Activated T-cell treated with anti-CD3 and anti-CD28 coated beads, Interleukin-2, amount 50 U/mL, for 4 hours (primary cell): ENCODE measurements at regions not wholly inside any gene's neighbourhood (a gene's known extent, or its start where the extent isn't known, plus 50 kb on each side); places are given as distances from the start of the nearest gene placed in this dataset.
"Not testable (repeated sequence)": the region's sequence is repeated elsewhere in the genome, so short reads cannot be mapped to it uniquely, and the experiment has no call there.

Experiments
- ATAC-seq, 2 donors: fragments of 200-7000 bp; cut with Tn5 transposase; one replicate each; pipeline ENCODE4 v1.10.0; 2021
- DNase-seq: peaks from one replicate; pipeline ENCODE4 v3.0.0-alpha.2; 2020
- H3K27me3 Mint-ChIP-seq: one replicate; pipeline ENCODE4 v1.8.0; 2021; ENCODE audit warnings: low read depth, mixed read lengths
- H3K36me3 Mint-ChIP-seq: one replicate; pipeline ENCODE4 v1.8.0; 2022; ENCODE audit warnings: mixed read lengths; ENCODE audit not compliant: insufficient read depth
- H3K4me1 Mint-ChIP-seq: one replicate; pipeline ENCODE4 v1.8.0; 2021; ENCODE audit warnings: low read depth, mixed read lengths
- H3K4me3 Mint-ChIP-seq: one replicate; pipeline ENCODE4 v1.8.0; 2021; ENCODE audit warnings: mild to moderate bottlenecking, moderate library complexity, mixed read lengths
- H3K9me3 Mint-ChIP-seq: one replicate; pipeline ENCODE4 v1.8.0; 2021; ENCODE audit warnings: mixed read lengths

DNA sequence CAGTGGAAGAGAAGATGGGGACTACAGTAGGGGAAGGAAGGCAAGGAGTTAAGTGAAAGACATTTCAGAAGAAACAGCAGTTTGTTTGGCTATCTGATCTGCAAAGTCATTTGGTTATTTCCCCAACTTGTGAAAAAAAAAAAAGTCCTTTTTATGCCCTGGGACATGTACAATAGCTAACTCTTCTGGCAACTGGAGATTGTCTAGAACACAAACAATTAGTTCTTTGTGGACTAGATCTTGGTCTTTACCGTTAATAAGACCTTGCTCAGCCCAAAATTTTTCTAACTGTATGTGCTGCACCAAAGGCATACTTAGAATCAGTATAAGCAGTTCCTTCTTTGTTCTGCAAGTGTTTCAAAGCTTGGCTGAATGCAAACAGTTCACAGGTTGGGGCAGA lies 103.5 kb upstream of the NECTIN3 start:
- Mint-ChIP-seq H3K36me3 (no peaks in the 10 kb centered on the region), H3K27me3 (peaks cover 1% of the 10 kb centered on the region), H3K9me3 (peaks cover 25% of the 10 kb centered on the region), H3K4me3 (no peak overlapping the region), H3K4me1 (no peaks in the 10 kb centered on the region)
- no peak for DNase-seq
- no peak for ATAC-seq

DNA sequence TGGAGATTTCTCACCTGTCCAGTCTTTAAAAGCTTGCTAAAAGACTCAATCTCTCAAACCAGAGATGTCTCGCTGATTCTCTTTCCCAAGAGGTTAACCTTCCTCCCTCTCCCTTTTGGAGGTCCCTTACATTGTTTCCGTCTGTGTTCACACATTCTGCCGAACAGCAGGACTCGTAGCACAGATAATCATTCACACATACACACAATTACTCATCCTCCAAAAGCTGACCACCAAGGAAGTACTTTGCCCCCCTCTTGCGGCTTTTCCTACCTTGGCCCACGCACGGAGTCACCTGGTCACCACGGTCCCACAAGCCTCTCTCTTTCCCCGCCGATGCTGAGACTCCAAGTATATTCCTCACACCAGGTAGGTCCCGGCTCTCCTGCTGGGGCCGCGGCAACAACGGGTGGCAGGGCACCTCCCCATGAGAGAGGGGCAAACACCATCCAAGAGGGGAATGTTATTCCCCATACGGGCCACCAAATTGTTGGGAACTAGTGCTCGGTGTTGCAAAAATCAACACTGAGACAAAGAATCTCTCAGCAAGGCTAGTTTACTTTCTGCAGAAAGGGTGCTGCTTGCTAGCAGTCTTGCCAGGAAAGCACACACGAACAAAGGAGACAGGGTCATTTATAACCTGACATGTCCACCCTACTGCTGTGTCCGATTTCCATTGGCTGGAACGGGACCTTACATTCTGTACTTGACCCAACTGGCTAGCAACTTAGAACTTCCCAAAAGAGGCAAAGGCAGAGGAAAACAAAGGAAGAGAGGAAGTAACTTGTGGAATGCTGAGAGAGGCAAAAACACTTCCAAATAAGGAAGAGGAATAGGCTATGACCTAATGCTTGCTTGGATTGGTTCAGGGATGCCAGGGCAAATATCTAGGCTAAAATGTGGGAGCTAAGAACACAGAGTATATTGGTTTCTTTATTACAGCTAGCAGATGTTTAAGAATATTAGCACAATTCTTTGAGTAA lies 102.1 kb upstream of the NECTIN3 start:
- Mint-ChIP-seq H3K4me1 (no peaks in the 10 kb centered on the region), H3K4me3 (no peak overlapping the region), H3K36me3 (no peaks in the 10 kb centered on the region), H3K27me3 (peaks cover 1% of the 10 kb centered on the region), H3K9me3 (peaks cover 18% of the 10 kb centered on the region)
- DNase-seq (no peak), ATAC-seq (no peak)

DNA sequence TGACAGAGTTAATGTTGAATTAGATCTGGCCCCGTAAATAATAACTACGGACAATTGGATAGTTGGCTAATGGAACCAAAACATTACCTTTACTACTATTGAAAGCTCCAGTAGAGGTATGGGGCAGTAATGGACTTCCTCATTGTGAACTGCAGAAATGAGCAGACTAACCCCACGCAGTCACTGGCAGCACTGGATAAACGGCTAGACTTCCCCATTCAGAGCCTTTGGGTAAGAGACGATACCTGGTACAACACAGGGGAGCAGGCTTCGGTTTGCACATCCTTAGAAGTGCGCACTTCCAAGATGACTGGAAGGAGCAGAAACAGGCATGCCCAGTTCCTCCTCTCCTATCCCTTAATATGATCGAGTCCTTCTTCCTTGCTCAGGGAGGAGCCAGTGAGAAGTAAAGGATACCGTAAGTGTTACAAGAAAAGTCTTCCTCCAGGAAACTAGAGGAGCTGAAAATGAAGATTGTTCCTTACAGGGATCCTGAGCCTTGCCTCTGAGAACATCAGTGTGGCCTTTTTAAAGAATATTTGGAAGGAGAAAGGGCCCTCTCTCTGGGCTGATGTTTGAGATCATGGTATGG lies 100.5 kb upstream of the NECTIN3 start:
- ATAC-seq (no peak), DNase-seq (no peak)
- Mint-ChIP-seq H3K4me3 (no peak overlapping the region), H3K4me1 (no peaks in the 10 kb centered on the region), H3K36me3 (no peaks in the 10 kb centered on the region), H3K9me3 (peaks cover 8% of the 10 kb centered on the region), H3K27me3 (peaks cover 4% of the 10 kb centered on the region)

DNA sequence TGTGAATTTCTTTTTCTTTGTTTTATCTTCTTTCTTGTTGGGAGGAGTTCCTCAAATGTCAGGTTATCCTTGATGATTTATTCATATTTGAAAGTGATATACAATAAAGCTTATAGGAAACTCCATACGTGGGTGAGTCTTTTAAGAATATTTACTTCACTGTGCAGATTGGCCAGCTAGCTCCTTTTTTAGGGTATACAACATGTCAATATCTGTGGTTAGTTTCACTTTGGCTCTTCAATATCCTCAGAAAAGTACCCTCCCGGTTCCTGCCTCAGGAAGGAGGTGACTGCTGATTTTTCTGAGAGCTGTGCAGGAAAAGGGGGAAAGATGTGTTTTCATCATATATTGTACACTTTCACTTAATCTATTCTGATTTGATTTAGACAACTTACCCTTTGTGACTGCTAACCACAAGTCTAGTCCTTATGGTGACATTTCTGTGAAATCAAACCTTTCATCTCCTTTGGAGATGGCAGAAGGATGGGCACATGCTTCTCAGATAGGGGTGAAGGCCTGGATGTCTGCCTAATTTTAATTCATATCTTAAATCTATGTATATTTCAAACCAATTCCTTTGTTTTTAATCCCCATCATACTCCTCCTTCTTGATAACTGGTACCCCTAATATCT lies 98.2 kb upstream of the NECTIN3 start:
- DNase-seq (no peak), ATAC-seq (no peak)
- Mint-ChIP-seq H3K4me3 (no peak overlapping the region), H3K36me3 (no peaks in the 10 kb centered on the region), H3K9me3 (peaks cover 8% of the 10 kb centered on the region), H3K4me1 (no peaks in the 10 kb centered on the region), H3K27me3 (peaks cover 4% of the 10 kb centered on the region)

DNA sequence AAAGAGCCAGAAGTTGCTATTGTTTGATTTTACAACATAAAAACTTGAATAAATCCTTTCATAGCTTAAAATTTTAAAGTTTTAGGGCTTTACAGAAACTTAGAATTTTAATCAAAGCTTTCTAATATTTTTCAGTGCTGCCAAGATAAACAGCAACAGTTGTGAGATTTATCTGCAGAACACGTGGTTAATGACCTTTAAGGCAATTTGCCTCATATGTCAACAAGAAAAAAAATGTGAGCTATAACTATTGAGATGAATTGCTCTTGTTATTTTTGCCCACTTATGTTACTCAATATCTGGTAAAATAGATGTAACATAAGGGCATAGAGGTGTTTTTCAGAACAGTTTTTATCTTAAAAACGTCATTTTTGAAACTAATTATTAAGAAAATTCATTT lies 96.7 kb upstream of the NECTIN3 start:
- Mint-ChIP-seq H3K27me3 (peaks cover 4% of the 10 kb centered on the region), H3K36me3 (no peaks in the 10 kb centered on the region), H3K9me3 (no peaks in the 10 kb centered on the region), H3K4me1 (no peaks in the 10 kb centered on the region), H3K4me3 (no peak overlapping the region)
- ATAC-seq (no peak), DNase-seq (no peak)

DNA sequence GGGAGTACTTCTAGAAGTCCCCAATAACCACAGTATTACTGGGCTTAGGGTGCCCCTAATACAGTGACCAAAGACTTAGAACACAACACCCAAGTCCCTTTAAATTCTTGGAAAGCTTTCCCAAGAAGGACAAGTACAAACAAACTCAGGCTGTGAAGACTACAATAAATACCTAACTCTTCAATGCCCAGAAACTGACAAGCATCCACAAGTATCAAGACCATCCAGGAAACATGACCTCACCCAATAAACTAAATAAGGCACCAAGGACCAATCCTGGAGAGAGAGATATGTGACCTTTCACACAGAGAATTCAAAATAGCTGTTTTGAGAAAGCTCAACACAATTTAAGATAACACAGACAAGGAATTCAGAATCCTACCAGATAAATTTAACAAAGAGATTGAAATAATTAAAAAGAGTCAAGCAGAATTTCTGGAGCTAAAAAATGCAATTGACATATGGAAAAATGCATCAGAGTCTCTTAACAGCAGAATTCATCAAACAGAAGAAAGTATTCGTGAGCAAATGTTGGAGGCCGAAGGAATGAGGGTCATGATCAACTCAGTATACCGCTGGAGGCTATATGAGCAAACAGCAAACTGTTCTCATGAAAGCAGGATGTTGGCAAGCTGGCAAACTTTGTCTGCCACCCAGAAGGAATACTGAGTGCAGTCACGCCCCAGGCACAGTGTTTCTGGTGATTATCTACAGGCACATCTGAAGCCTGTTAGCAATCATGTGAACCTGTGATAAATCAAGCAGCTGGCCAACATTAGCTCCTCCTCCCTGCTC lies 87.0 kb upstream of the NECTIN3 start:
- DNase-seq = no peak
- Mint-ChIP-seq H3K4me3 (no peak overlapping the region), H3K9me3 (peaks cover 12% of the 10 kb centered on the region), H3K4me1 (no peaks in the 10 kb centered on the region), H3K36me3 (no peaks in the 10 kb centered on the region), H3K27me3 (peaks cover 3% of the 10 kb centered on the region)
- no peak for ATAC-seq

DNA sequence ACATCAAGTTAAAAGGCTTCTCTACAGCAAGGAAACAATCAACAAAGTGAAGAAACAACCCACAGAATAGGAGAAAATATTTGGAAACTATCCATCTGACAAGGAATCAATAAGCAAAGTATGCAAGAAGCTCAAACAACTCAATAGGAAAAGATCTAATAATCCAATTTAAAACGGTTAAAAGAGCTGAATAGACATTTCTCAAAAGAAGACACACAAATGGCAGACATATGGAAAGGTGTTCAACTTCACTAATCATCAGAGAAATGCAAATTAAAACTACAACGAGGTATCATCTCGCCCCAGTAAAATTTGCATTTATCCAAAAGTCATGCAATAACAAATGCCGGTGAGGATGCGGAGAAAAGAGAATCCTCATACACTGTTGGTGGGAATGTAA lies 82.2 kb upstream of the NECTIN3 start:
- DNase-seq (no peak), ATAC-seq (no peak)
- H3K9me3 Mint-ChIP-seq = peaks cover 12% of the 10 kb centered on the region
- H3K4me1 Mint-ChIP-seq = no peaks in the 10 kb centered on the region
- H3K27me3 Mint-ChIP-seq = no peaks in the 10 kb centered on the region
- no peak overlapping the region for H3K4me3 Mint-ChIP-seq
- H3K36me3 Mint-ChIP-seq = no peaks in the 10 kb centered on the region

DNA sequence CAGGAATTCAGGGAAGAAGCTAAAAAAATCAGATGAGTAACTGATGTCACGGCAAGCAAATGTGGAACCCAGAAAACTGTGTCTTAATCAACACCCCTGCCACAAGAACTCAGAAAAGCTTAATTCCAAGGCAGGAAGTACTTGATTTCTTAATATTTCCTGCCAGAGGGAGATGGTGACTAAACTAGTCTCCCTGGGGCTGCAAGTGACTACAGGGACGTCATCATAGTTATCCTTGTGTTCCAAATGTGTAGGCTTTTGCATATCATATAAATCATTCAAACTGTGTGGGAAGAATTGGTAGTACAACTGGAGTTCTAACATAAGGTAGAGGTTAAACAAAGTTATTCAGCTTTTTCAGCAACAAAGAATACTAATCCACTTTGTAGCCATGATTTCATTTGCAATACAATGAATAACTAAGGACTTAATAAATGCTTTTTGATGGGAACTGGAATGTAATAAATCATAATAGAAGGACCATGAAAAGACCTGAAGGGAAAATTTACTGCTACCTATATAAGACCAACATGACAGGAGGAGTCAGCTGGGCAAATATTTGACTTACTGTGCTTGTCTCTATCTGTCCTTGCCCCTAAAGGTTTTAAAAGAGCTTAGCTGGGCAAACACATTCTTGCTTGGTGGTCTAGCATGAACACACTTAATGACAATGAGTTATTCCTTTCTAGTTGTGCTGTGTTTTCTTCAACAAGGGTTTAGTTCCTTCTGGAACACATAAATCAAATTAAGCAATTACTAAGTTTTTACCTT lies 76.0 kb upstream of the NECTIN3 start:
- ATAC-seq (no peak), DNase-seq (no peak)
- H3K4me1 Mint-ChIP-seq = no peaks in the 10 kb centered on the region
- peaks cover 2% of the 10 kb centered on the region for H3K27me3 Mint-ChIP-seq
- H3K9me3 Mint-ChIP-seq = no peaks in the 10 kb centered on the region
- H3K36me3 Mint-ChIP-seq = no peaks in the 10 kb centered on the region
- no peak overlapping the region for H3K4me3 Mint-ChIP-seq

DNA sequence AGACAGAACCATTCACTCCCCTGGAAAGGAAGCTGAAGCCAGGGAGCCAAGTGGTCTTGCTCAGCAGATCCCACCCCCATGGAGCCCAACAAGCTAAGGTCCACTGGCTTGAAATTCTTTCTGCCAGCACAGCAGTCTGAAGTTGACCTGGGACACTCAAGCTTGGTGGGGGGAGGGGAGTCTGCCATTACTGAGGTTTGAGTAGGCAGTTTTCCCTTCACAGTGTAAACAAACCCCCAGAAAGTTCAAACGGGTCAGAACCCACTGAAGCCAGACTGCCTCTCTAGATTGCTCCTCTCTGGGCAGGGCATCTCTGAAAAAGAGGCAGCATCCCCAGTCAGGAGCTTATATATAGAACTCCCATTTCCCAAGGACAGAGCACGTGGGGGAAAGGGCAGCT lies 72.8 kb upstream of the NECTIN3 start:
- H3K27me3 Mint-ChIP-seq = not testable (repeated sequence)

DNA sequence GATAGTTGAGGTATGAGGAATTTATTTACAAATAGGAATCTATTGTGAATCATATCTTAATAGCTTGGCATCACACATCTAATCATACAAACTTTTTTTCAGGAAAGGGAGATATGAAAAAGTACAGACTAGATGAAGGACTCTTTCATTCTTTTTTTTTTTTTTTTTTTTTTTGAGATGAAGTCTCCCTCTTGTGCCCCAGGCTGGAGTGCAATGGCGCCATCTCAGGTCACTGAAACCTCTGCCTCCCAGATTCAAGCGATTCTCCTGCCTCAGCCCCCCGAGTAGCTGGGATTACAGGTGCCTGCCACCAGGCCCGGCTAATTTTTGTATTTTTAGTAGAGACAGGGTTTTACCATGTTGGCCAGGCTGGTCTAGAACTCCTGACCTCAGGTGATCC lies 65.1 kb upstream of the NECTIN3 start:
- DNase-seq, H3K27me3 Mint-ChIP-seq, ATAC-seq, H3K9me3 Mint-ChIP-seq, H3K36me3 Mint-ChIP-seq, H3K4me3 Mint-ChIP-seq, H3K4me1 Mint-ChIP-seq: not testable (repeated sequence)

More for the DNA sequence above, 72.8 kb upstream of the NECTIN3 start:
- not testable (repeated sequence) for H3K4me3 Mint-ChIP-seq, ATAC-seq, DNase-seq, H3K4me1 Mint-ChIP-seq, H3K36me3 Mint-ChIP-seq, H3K9me3 Mint-ChIP-seq

DNA sequence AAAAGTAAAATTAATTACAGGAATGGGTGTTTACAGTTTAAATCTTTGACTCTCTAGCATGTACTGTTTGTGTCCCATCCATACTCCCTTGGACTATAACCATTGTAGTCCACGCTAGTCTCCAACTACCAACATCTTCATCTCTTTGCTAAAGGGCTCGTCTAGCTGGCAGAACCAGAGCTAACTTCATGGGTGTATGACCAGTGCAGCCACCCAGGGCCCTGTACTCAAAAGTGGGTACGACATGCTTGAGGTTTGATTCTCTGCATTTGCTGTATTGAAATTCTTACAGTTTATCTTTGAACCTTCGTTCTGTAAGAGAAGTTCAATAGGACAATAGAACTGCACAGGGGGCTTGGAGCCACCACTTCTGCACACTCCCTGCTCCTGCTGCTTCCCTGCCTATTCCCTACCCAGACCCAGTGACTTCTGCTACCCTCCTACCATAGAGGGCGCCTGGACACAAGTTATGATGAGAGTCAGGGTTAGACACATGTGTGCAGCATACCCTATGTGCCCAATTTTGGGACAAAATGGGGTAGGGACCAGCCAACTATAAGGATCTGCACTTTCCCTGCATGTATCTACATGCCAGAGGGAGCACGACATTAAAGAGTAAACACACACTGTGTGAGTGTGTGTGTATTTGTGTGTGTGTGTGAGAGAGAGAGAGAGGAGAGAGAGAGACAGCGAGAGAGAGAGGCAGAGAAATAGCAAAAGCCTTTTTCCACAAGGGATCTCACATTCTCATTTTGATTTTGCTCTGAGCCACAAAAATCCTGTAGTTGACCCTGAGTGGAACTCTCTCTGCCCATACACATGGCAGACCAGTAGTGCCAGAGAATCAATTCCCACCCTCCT lies 59.0 kb upstream of the NECTIN3 start:
- DNase-seq (no peak), ATAC-seq (no peak)
- Mint-ChIP-seq H3K4me1 (no peaks in the 10 kb centered on the region), H3K4me3 (no peak overlapping the region), H3K27me3 (no peaks in the 10 kb centered on the region), H3K9me3 (no peaks in the 10 kb centered on the region), H3K36me3 (no peaks in the 10 kb centered on the region)
